ENCODE measurements at regions not wholly inside any gene's neighbourhood (a gene's known extent, or its start where the extent isn't known, plus 50 kb on each side); places are given as distances from the start of the nearest gene placed in this dataset.

GRCh38 chr2:83862600-83862999, 596.5 kb downstream of the SUCLG1 start:
- no peak for TF ChIP-seq CTCF (IDR thresholded peaks at IDR 0.05; ENCODE audit: low read depth, low read length, poor library complexity, severe bottlenecking)
- TF ChIP-seq EZH2phosphoT487 (IDR thresholded peaks at IDR 0.05; ENCODE audit: borderline replicate concordance, low read length): no peak

All from DOHH2 (cell line).